HCT116 (cell line): ENCODE measurements at regions not wholly inside any gene's neighbourhood (a gene's known extent, or its start where the extent isn't known, plus 50 kb on each side); places are given as distances from the start of the nearest gene placed in this dataset.

ENCODE experiments used
- ATAC-seq: fragments of 200-7000 bp; cut with Tn5 transposase; 2 replicates; pipeline ENCODE4 v1.9.1; 2020; ENCODE audit warnings: mild to moderate bottlenecking, moderate library complexity
- BruUV-seq: library from RNA; stranded (reverse); fragments of 400-500 nt; replicated peaks from 2 replicates; lab custom pipeline; 2021; lab: Mats Ljungman, UMichigan
- CTCF ChIA-PET: fragments of 300-600 bp; sonication (Branson Sonifier 250); formaldehyde crosslinking; loops from one replicate; lab custom pipeline; 2021; ENCODE audit warnings: antibody characterized with exemption; lab: Charles Lee
- POLR2A ChIA-PET: fragments of 300-600, 350-600 bp; sonication (Branson Sonifier 250); formaldehyde crosslinking; loops from one replicate; lab custom pipeline; 2021; ENCODE audit warnings: antibody characterized with exemption; lab: Charles Lee
- RAD21 ChIA-PET, 2 experiments: fragments of 300-600 bp; sonication (Branson Sonifier 250); formaldehyde crosslinking; loops; one replicate each; lab custom pipeline; 2023; ENCODE audit warnings: low total read pairs in 2 of 2; ENCODE audit not compliant: uncharacterized antibody in 2 of 2, unreplicated experiment in 2 of 2, low non-redundant PET in 1 of 2; lab: Charles Lee
- DNase-seq: peaks from one replicate; pipeline ENCODE4 v3.0.0-alpha.2; 2010; ENCODE audit warnings: low read depth, low spot score
- H2AFZ ChIP-seq: fragments of 200-600 bp; shearing (Covaris generic), sonication (generic); 2 replicates; pipeline ENCODE4 v1.6.1; 2017; ENCODE audit warnings: low read depth, mixed run types, mixed read lengths, antibody characterized with exemption, low read length; ENCODE audit not compliant: poor library complexity, severe bottlenecking
- H3K27ac ChIP-seq: 2 replicates; pipeline ENCODE4 v1.5.1; 2012; ENCODE audit warnings: low read depth, low read length
- H3K27me3 ChIP-seq: fragments of 200-600 bp; sonication (generic); 2 replicates; pipeline ENCODE4 v1.6.1; 2016; ENCODE audit warnings: mixed run types, low read length, mixed read lengths; ENCODE audit not compliant: insufficient read depth
- H3K36me3 ChIP-seq, 2 experiments: fragments of 200-500 bp in 1 of 2; fragments of 200-600 bp in 1 of 2; sonication (Bioruptor generic) in 1 of 2; sonication (generic) in 1 of 2; 2 replicates each; pipeline versions ENCODE4 v1.5.1 to v1.6.1; 2014 to 2016; ENCODE audit warnings: low read length in 2 of 2, inconsistent platforms in 1 of 2, mixed read lengths in 1 of 2, mixed run types in 1 of 2; ENCODE audit not compliant: insufficient read depth in 2 of 2, control insufficient read depth in 1 of 2
- H3K4me1 ChIP-seq, 2 experiments: fragments of 200-600 bp in 1 of 2; sonication (generic) in 1 of 2; 2 replicates each; pipeline versions ENCODE4 v1.5.1 to v1.6.1; 2012 to 2017; ENCODE audit warnings: low read length in 2 of 2, inconsistent platforms in 1 of 2, mild to moderate bottlenecking in 1 of 2, mixed read lengths in 1 of 2, mixed run types in 1 of 2, moderate library complexity in 1 of 2; ENCODE audit not compliant: insufficient read depth in 2 of 2, control insufficient read depth in 1 of 2
- H3K4me2 ChIP-seq: fragments of 200-600 bp; sonication (generic); 2 replicates; pipeline ENCODE4 v1.6.1; 2017; ENCODE audit warnings: mixed run types, low read length, mixed read lengths
- H3K4me3 ChIP-seq, 2 experiments: fragments of 200-600 bp in 1 of 2; sonication (generic) in 1 of 2; replicated peaks in 1 of 2; 2 replicates each; pipeline ENCODE4 v1.5.1; 2011 to 2016; ENCODE audit warnings: low read length in 2 of 2, control low read depth in 1 of 2, low read depth in 1 of 2, mild to moderate bottlenecking in 1 of 2, mixed read lengths in 1 of 2, mixed run types in 1 of 2
- H3K79me2 ChIP-seq: fragments of 200-600 bp; sonication (generic); 2 replicates; pipeline ENCODE4 v1.6.1; 2017; ENCODE audit warnings: mild to moderate bottlenecking, mixed run types, low read length, moderate library complexity, mixed read lengths; ENCODE audit not compliant: insufficient read depth
- H3K9ac ChIP-seq: fragments of 200-600 bp; sonication (generic); 2 replicates; pipeline ENCODE4 v1.6.1; 2016; ENCODE audit warnings: low read length, mixed read lengths
- H3K9me2 ChIP-seq: fragments of 200-600 bp; sonication (generic), shearing (Covaris generic); 2 replicates; pipeline ENCODE4 v1.6.1; 2017; ENCODE audit warnings: mixed run types, mild to moderate bottlenecking, moderate library complexity; ENCODE audit not compliant: insufficient read depth
- H3K9me3 ChIP-seq, 2 experiments: fragments of 200-500 bp in 1 of 2; fragments of 200-600 bp in 1 of 2; sonication (Bioruptor generic) in 1 of 2; sonication (generic) in 1 of 2; 2 replicates each; pipeline ENCODE4 v1.6.1; 2014 to 2017; ENCODE audit warnings: low read length in 2 of 2, mixed read lengths in 2 of 2, inconsistent platforms in 1 of 2, low read depth in 1 of 2, mild to moderate bottlenecking in 1 of 2, mixed run types in 1 of 2, moderate library complexity in 1 of 2; ENCODE audit not compliant: control insufficient read depth in 1 of 2, insufficient read depth in 1 of 2
- H4K20me1 ChIP-seq: fragments of 200-600 bp; sonication (generic), shearing (Covaris generic); 2 replicates; pipeline ENCODE4 v1.6.1; 2017; ENCODE audit warnings: mixed run types, mild to moderate bottlenecking, moderate library complexity; ENCODE audit not compliant: insufficient read depth
- ELF1 ChIP-seq: IDR thresholded peaks from 2 replicates; pipeline ENCODE4 v1.6.1; 2012; ENCODE audit warnings: low read depth, borderline replicate concordance
- JUND ChIP-seq: IDR thresholded peaks from 2 replicates; pipeline ENCODE4 v1.6.1; 2012
- SRF ChIP-seq: IDR thresholded peaks from 2 replicates; pipeline ENCODE4 v1.6.1; 2012; ENCODE audit warnings: low read depth
- ZBTB33 ChIP-seq: IDR thresholded peaks from 2 replicates; pipeline ENCODE4 v1.6.1; 2011; ENCODE audit warnings: mild to moderate bottlenecking, low read length, moderate library complexity; ENCODE audit not compliant: insufficient replicate concordance; ENCODE audit errors: extremely low read depth
- intact Hi-C: fragments of 100-400 bp; cut with micrococcal nuclease; formaldehyde crosslinking; loops from 2 replicates; pipeline ENCODE4 v1.10.0; 2022

GRCh38 chr6:139472351-139473015 lies 98.0 kb upstream of the CITED2 start:
- Histone ChIP-seq H3K79me2 (no peaks in the 10 kb centered on the region), H3K9me2 (no peaks in the 10 kb centered on the region), H3K9ac (no peak overlapping the region), H3K4me2 (no peak overlapping the region), H3K36me3 (no peaks in the 10 kb centered on the region), H3K4me3 (no peak overlapping the region), H2AFZ (no peak overlapping the region), H3K27ac (no peak overlapping the region), H3K9me3 (no peaks in the 10 kb centered on the region), H3K4me1 (no peaks in the 10 kb centered on the region; a peak in 1 of 4 replicates), H3K27me3 (no peaks in the 10 kb centered on the region), H4K20me1 (no peaks in the 10 kb centered on the region)
- DNase-seq (no peak), ATAC-seq (no peak)
- ChIA-PET RAD21 (no interaction called here), POLR2A (no interaction called here), CTCF (no interaction called here)
- intact Hi-C loops: no loop called here
- no peak for TF ChIP-seq SRF
- TF ChIP-seq ELF1: no peak
- TF ChIP-seq ZBTB33: no peak
- BruUV-seq: no TSS peak

GRCh38 chr6:139470997-139471396 lies 96.5 kb upstream of the CITED2 start:
- no peak overlapping the region for H3K27ac ChIP-seq
- no peak for TF ChIP-seq JUND
- no peaks in the 10 kb centered on the region for H3K36me3 ChIP-seq
- H3K4me3 ChIP-seq: no peak overlapping the region
- RAD21 ChIA-PET: no interaction called here
- H4K20me1 ChIP-seq: no peaks in the 10 kb centered on the region
- no peak overlapping the region for H3K4me2 ChIP-seq
- intact Hi-C loops: loop anchor here (1.0 kb wide), 1 partner anchor 11 kb away; no protein-coding TSS in a partner anchor
- no TSS peak for BruUV-seq
- no peaks in the 10 kb centered on the region; a peak in 1 of 4 replicates for H3K4me1 ChIP-seq
- no peaks in the 10 kb centered on the region for H3K79me2 ChIP-seq
- no peak overlapping the region for H3K9ac ChIP-seq
- H3K9me2 ChIP-seq: no peaks in the 10 kb centered on the region
- no peaks in the 10 kb centered on the region for H3K27me3 ChIP-seq
- no peak overlapping the region for H2AFZ ChIP-seq
- POLR2A ChIA-PET: no interaction called here
- H3K9me3 ChIP-seq: no peaks in the 10 kb centered on the region
- no peak for ATAC-seq
- no peak for DNase-seq
- CTCF ChIA-PET: no interaction called here
